HG03342 (cell line): ENCODE measurements at regions not wholly inside any gene's neighbourhood (a gene's known extent, or its start where the extent isn't known, plus 50 kb on each side); places are given as distances from the start of the nearest gene placed in this dataset.

Experiments used
- ATAC-seq: cut with Tn5 transposase; IDR thresholded peaks from one replicate; pipeline ENCODE4 v1.9.1; 2021; ENCODE audit warnings: mild to moderate bottlenecking, moderate library complexity; ENCODE audit not compliant: unreplicated experiment

- ATAC-seq, result no peak
Observed at GRCh38 chr14:100658181-100658886, 68.4 kb upstream of the DLK1 start.

- ATAC-seq, result no peak
Observed at GRCh38 chr14:100659345-100660001, 67.2 kb upstream of the DLK1 start.

- ATAC-seq, result no peak
Observed at GRCh38 chr14:100660498-100660881, 66.2 kb upstream of the DLK1 start.

- no peak for ATAC-seq
Observed at GRCh38 chr14:100660882-100661635, 65.6 kb upstream of the DLK1 start.

GRCh38 chr14:100662879-100663760, 63.6 kb upstream of the DLK1 start:
- no peak for ATAC-seq

- no peak for ATAC-seq
Observed at GRCh38 chr14:100663761-100664052, 63.0 kb upstream of the DLK1 start.

GRCh38 chr14:100664231-100664630, 62.5 kb upstream of the DLK1 start:
- ATAC-seq, result no peak

- ATAC-seq, result no peak
Observed at GRCh38 chr14:100664841-100665510, 61.7 kb upstream of the DLK1 start.

GRCh38 chr14:100665511-100666032, 61.1 kb upstream of the DLK1 start:
- no peak for ATAC-seq

- no peak for ATAC-seq
Observed at GRCh38 chr14:100666403-100666802, 60.3 kb upstream of the DLK1 start.

- no peak for ATAC-seq
Observed at GRCh38 chr14:100666851-100667250, 59.8 kb upstream of the DLK1 start.

- ATAC-seq, result no peak
Observed at GRCh38 chr14:100667656-100668055, 59.0 kb upstream of the DLK1 start.

- no peak for ATAC-seq
Observed at GRCh38 chr14:100668352-100668751, 58.3 kb upstream of the DLK1 start.

GRCh38 chr14:100669011-100669412, 57.7 kb upstream of the DLK1 start:
- no peak for ATAC-seq

- no peak for ATAC-seq
Observed at GRCh38 chr14:100669468-100669867, 57.2 kb upstream of the DLK1 start.

GRCh38 chr14:100670017-100670752, 56.5 kb upstream of the DLK1 start:
- no peak for ATAC-seq

- ATAC-seq, result no peak
Observed at GRCh38 chr14:100670753-100671049, 56.0 kb upstream of the DLK1 start.

- no peak for ATAC-seq
Observed at GRCh38 chr14:100671386-100671901, 55.2 kb upstream of the DLK1 start.

- ATAC-seq, result no peak
Observed at GRCh38 chr14:100671906-100672305, 54.8 kb upstream of the DLK1 start.
